SU-DHL-6 (cell line): ENCODE measurements at regions not wholly inside any gene's neighbourhood (a gene's known extent, or its start where the extent isn't known, plus 50 kb on each side); places are given as distances from the start of the nearest gene placed in this dataset.

Experiments used
- CTCF ChIP-seq: fragments of 200-600 bp; sonication (generic); IDR thresholded peaks from one replicate; pipeline ENCODE4 v1.5.1; 2017; ENCODE audit warnings: antibody characterized with exemption, mild to moderate bottlenecking, low read length, moderate library complexity; ENCODE audit not compliant: insufficient read depth, poor library complexity, severe bottlenecking
- EZH2phosphoT487 ChIP-seq: fragments of 200-600 bp; sonication (generic), shearing (Covaris generic); conservative IDR thresholded peaks from 2 replicates; pipeline ENCODE4 v1.6.1; 2018; ENCODE audit warnings: mild to moderate bottlenecking, antibody characterized with exemption, low read length, moderate library complexity, mixed read lengths

GRCh38 chr16:14378131-14378551, 251.9 kb downstream of the PARN start:
- no peak for TF ChIP-seq CTCF
- TF ChIP-seq EZH2phosphoT487, result no peak
